ENCODE measurements at regions not wholly inside any gene's neighbourhood (a gene's known extent, or its start where the extent isn't known, plus 50 kb on each side); places are given as distances from the start of the nearest gene placed in this dataset.

- no peak for TF ChIP-seq CTCF (IDR thresholded peaks at IDR 0.05)
- no peak for TF ChIP-seq POLR2A (IDR thresholded peaks at IDR 0.05)
These were observed 86.4 kb upstream of the MYOCD start for GRCh38 chr17:12579288-12579687.

Measured in prostate gland (tissue), 2 donors.